GM12801 (cell line): ENCODE measurements at regions not wholly inside any gene's neighbourhood (a gene's known extent, or its start where the extent isn't known, plus 50 kb on each side); places are given as distances from the start of the nearest gene placed in this dataset.

Experiments used
- CTCF ChIP-seq: IDR thresholded peaks from one replicate; pipeline ENCODE4 v1.5.1; 2011; ENCODE audit warnings: control low read depth; ENCODE audit not compliant: insufficient read length; ENCODE audit errors: extremely low read depth

- no peak for TF ChIP-seq CTCF
Measured at GRCh38 chr12:45570501-45570900, 159.0 kb upstream of the ARID2 start.

GRCh38 chr12:45572114-45572513 lies 157.4 kb upstream of the ARID2 start:
- TF ChIP-seq CTCF, result no peak

GRCh38 chr12:45575417-45575816 lies 154.1 kb upstream of the ARID2 start:
- no peak for TF ChIP-seq CTCF

- TF ChIP-seq CTCF, result no peak
Measured at GRCh38 chr12:45575823-45576475, 153.6 kb upstream of the ARID2 start.

GRCh38 chr12:45577844-45578399 lies 151.6 kb upstream of the ARID2 start:
- TF ChIP-seq CTCF, result no peak

GRCh38 chr12:45580356-45580969 lies 149.0 kb upstream of the ARID2 start:
- no peak for TF ChIP-seq CTCF

- TF ChIP-seq CTCF, result no peak
Measured at GRCh38 chr12:45581112-45581511, 148.4 kb upstream of the ARID2 start.
